HFFc6 (cell line): ENCODE measurements at regions not wholly inside any gene's neighbourhood (a gene's known extent, or its start where the extent isn't known, plus 50 kb on each side); places are given as distances from the start of the nearest gene placed in this dataset.

ENCODE experiments used
- DNase-seq: peaks from one replicate; pipeline ENCODE4 v3.0.0-alpha.2; 2018
- H3K27ac Mint-ChIP-seq: 2 replicates; pipeline ENCODE4 v1.8.0; 2020; ENCODE audit warnings: mild to moderate bottlenecking, mixed read lengths
- H3K27me3 Mint-ChIP-seq: 2 replicates; pipeline ENCODE4 v1.8.0; 2021; ENCODE audit warnings: mild to moderate bottlenecking, moderate library complexity, mixed read lengths; ENCODE audit not compliant: insufficient read depth
- H3K36me3 Mint-ChIP-seq: 2 replicates; pipeline ENCODE4 v1.8.0; 2021; ENCODE audit warnings: low read depth, mixed read lengths
- H3K4me1 Mint-ChIP-seq: 2 replicates; pipeline ENCODE4 v1.8.0; 2020; ENCODE audit warnings: low read depth, mixed read lengths
- H3K4me3 Mint-ChIP-seq: 2 replicates; pipeline ENCODE4 v1.8.0; 2020; ENCODE audit warnings: mild to moderate bottlenecking, moderate library complexity, mixed read lengths
- H3K9me3 Mint-ChIP-seq: 2 replicates; pipeline ENCODE4 v1.8.0; 2020; ENCODE audit warnings: mild to moderate bottlenecking, mixed read lengths
- CTCF ChIP-seq: fragments of 200-600 bp; sonication (generic); IDR thresholded peaks from 2 replicates; pipeline ENCODE4 v1.5.0; 2021; ENCODE audit warnings: antibody characterized with exemption, mild to moderate bottlenecking

GRCh38 chr18:43774497-43774896, 497.2 kb upstream of the SYT4 start:
- DNase-seq = no peak
- Mint-ChIP-seq H3K36me3 (no peaks in the 10 kb centered on the region), H3K9me3 (peaks cover 27% of the 10 kb centered on the region), H3K27me3 (no peaks in the 10 kb centered on the region), H3K4me1 (no peaks in the 10 kb centered on the region), H3K4me3 (no peak overlapping the region), H3K27ac (no peak overlapping the region)
- no peak for TF ChIP-seq CTCF

GRCh38 chr18:43775591-43775990, 498.3 kb upstream of the SYT4 start:
- H3K9me3 Mint-ChIP-seq = peaks cover 27% of the 10 kb centered on the region

GRCh38 chr18:43776997-43777396, 499.7 kb upstream of the SYT4 start:
- no peak for TF ChIP-seq CTCF
- Mint-ChIP-seq H3K4me1 (no peaks in the 10 kb centered on the region; the same call in 1 of the 2 replicates), H3K27ac (no peak overlapping the region), H3K27me3 (no peaks in the 10 kb centered on the region), H3K36me3 (no peaks in the 10 kb centered on the region), H3K9me3 (peaks cover 27% of the 10 kb centered on the region), H3K4me3 (no peak overlapping the region)
- no peak for DNase-seq

More at GRCh38 chr18:43775591-43775990, 498.3 kb upstream of the SYT4 start:
- no peak for TF ChIP-seq CTCF
- Mint-ChIP-seq H3K36me3 (no peaks in the 10 kb centered on the region), H3K4me1 (no peaks in the 10 kb centered on the region; the same call in 1 of the 2 replicates), H3K27me3 (no peaks in the 10 kb centered on the region), H3K27ac (no peak overlapping the region), H3K4me3 (no peak overlapping the region)
- DNase-seq = no peak

GRCh38 chr18:43777636-43778304, 500.5 kb upstream of the SYT4 start:
- no peaks in the 10 kb centered on the region for H3K36me3 Mint-ChIP-seq
- H3K4me1 Mint-ChIP-seq = no peaks in the 10 kb centered on the region; the same call in 1 of the 2 replicates
- no peaks in the 10 kb centered on the region for H3K27me3 Mint-ChIP-seq
- DNase-seq = no peak
- H3K4me3 Mint-ChIP-seq = no peak overlapping the region
- TF ChIP-seq CTCF = no peak
- no peak overlapping the region for H3K27ac Mint-ChIP-seq
- H3K9me3 Mint-ChIP-seq = peaks cover 25% of the 10 kb centered on the region

GRCh38 chr18:43780782-43781340, 503.6 kb upstream of the SYT4 start:
- TF ChIP-seq CTCF = no peak
- H3K4me1 Mint-ChIP-seq = no peaks in the 10 kb centered on the region; the same call in 1 of the 2 replicates
- DNase-seq = peak; percentile 14
- no peak overlapping the region for H3K27ac Mint-ChIP-seq
- no peak overlapping the region for H3K4me3 Mint-ChIP-seq
- H3K36me3 Mint-ChIP-seq = no peaks in the 10 kb centered on the region
- no peaks in the 10 kb centered on the region; the same call in 1 of the 2 replicates for H3K27me3 Mint-ChIP-seq
- peaks cover 15% of the 10 kb centered on the region; the same call in 1 of the 2 replicates for H3K9me3 Mint-ChIP-seq
